Astrocyte (in vitro differentiated cells and primary cell): ENCODE measurements at regions not wholly inside any gene's neighbourhood (a gene's known extent, or its start where the extent isn't known, plus 50 kb on each side); places are given as distances from the start of the nearest gene placed in this dataset.

ENCODE experiments used
- DNase-seq: peaks from one replicate; pipeline ENCODE4 v3.0.0-alpha.2; 2010; ENCODE audit warnings: low read depth
- FAIRE-seq: peaks from 2 replicates; lab custom pipeline; 2011; peaks lifted over from hg19 to GRCh38; lab: Jason Lieb, UNC
- H2AFZ ChIP-seq: 2 replicates; pipeline ENCODE4 v1.6.0; 2012; ENCODE audit warnings: low read depth, low read length, inconsistent platforms
- H3K27ac ChIP-seq: 2 replicates; pipeline ENCODE4 v1.5.1; 2011; ENCODE audit warnings: low read depth, low read length, inconsistent platforms
- H3K27me3 ChIP-seq: 2 replicates; pipeline ENCODE4 v1.6.0; 2011; ENCODE audit warnings: low read length, inconsistent platforms; ENCODE audit not compliant: insufficient read depth
- H3K36me3 ChIP-seq: 2 replicates; pipeline ENCODE4 v1.5.1; 2011; ENCODE audit warnings: low read length, inconsistent platforms; ENCODE audit not compliant: insufficient read depth
- H3K4me1 ChIP-seq: 2 replicates; pipeline ENCODE4 v1.5.1; 2011; ENCODE audit warnings: low read length, inconsistent platforms; ENCODE audit not compliant: insufficient read depth
- H3K4me2 ChIP-seq: 2 replicates; pipeline ENCODE4 v1.6.0; 2012; ENCODE audit warnings: low read length, inconsistent platforms
- H3K4me3 ChIP-seq: 2 replicates; pipeline ENCODE4 v1.5.1; 2011; ENCODE audit warnings: low read depth, mild to moderate bottlenecking, low read length, inconsistent platforms; ENCODE audit not compliant: insufficient read depth
- H3K79me2 ChIP-seq: 2 replicates; pipeline ENCODE4 v1.6.0; 2012; ENCODE audit warnings: mild to moderate bottlenecking, low read length, inconsistent platforms; ENCODE audit not compliant: insufficient read depth
- H3K9ac ChIP-seq: 2 replicates; pipeline ENCODE4 v1.6.0; 2012; ENCODE audit warnings: mild to moderate bottlenecking, low read length, inconsistent platforms
- H3K9me3 ChIP-seq: 2 replicates; pipeline ENCODE4 v1.5.1; 2012; ENCODE audit warnings: low read depth, mild to moderate bottlenecking, low read length, inconsistent platforms; ENCODE audit not compliant: insufficient read depth
- H4K20me1 ChIP-seq: 2 replicates; pipeline ENCODE4 v1.6.0; 2012; ENCODE audit warnings: low read length, inconsistent platforms; ENCODE audit not compliant: insufficient read depth
- H3K27ac Mint-ChIP-seq: one replicate; pipeline ENCODE4 v1.8.0; 2021; ENCODE audit warnings: mild to moderate bottlenecking, mixed read lengths; ENCODE audit not compliant: unreplicated experiment
- H3K27me3 Mint-ChIP-seq: one replicate; pipeline ENCODE4 v1.8.0; 2021; ENCODE audit warnings: low read depth, mixed read lengths; ENCODE audit not compliant: unreplicated experiment
- H3K36me3 Mint-ChIP-seq: one replicate; pipeline ENCODE4 v1.8.0; 2021; ENCODE audit warnings: low read depth, mixed read lengths; ENCODE audit not compliant: unreplicated experiment
- H3K4me1 Mint-ChIP-seq: one replicate; pipeline ENCODE4 v1.8.0; 2021; ENCODE audit warnings: low read depth, mixed read lengths; ENCODE audit not compliant: unreplicated experiment
- H3K4me3 Mint-ChIP-seq: one replicate; pipeline ENCODE4 v1.8.0; 2021; ENCODE audit warnings: mild to moderate bottlenecking, moderate library complexity, mixed read lengths; ENCODE audit not compliant: unreplicated experiment
- H3K9me3 Mint-ChIP-seq: one replicate; pipeline ENCODE4 v1.8.0; 2021; ENCODE audit warnings: mild to moderate bottlenecking, mixed read lengths; ENCODE audit not compliant: unreplicated experiment
- CTCF ChIP-seq: IDR thresholded peaks from 2 replicates; pipeline ENCODE4 v1.5.1; 2011; ENCODE audit warnings: low read depth, mild to moderate bottlenecking, inconsistent platforms, low read length, moderate library complexity; ENCODE audit not compliant: insufficient read depth
- EZH2 ChIP-seq: IDR thresholded peaks from 2 replicates; pipeline ENCODE4 v1.6.1; 2012; ENCODE audit warnings: mild to moderate bottlenecking, low read length, inconsistent platforms; ENCODE audit not compliant: insufficient read depth

GRCh38 chr2:129763190-129763846 lies 216.1 kb upstream of the RAB6C start:
- Histone ChIP-seq H3K4me1 (no peaks in the 10 kb centered on the region), H3K79me2 (no peaks in the 10 kb centered on the region), H3K9ac (no peak overlapping the region), H3K4me2 (no peak overlapping the region), H2AFZ (no peak overlapping the region), H3K27ac (no peak overlapping the region), H3K9me3 (no peaks in the 10 kb centered on the region), H4K20me1 (no peaks in the 10 kb centered on the region), H3K4me3 (no peak overlapping the region), H3K36me3 (no peaks in the 10 kb centered on the region), H3K27me3 (no peaks in the 10 kb centered on the region)
- DNase-seq (no peak), FAIRE-seq (no peak)
- Mint-ChIP-seq H3K9me3 (no peaks in the 10 kb centered on the region), H3K4me1 (no peaks in the 10 kb centered on the region), H3K27ac (no peak overlapping the region), H3K36me3 (no peaks in the 10 kb centered on the region), H3K4me3 (no peak overlapping the region), H3K27me3 (peaks cover 20% of the 10 kb centered on the region)
- TF ChIP-seq CTCF (no peak), EZH2 (no peak)

- Mint-ChIP-seq H3K9me3 (no peaks in the 10 kb centered on the region), H3K4me3 (no peak overlapping the region), H3K27me3 (peaks cover 21% of the 10 kb centered on the region), H3K27ac (no peak overlapping the region), H3K36me3 (no peaks in the 10 kb centered on the region), H3K4me1 (no peaks in the 10 kb centered on the region)
- TF ChIP-seq CTCF (no peak), EZH2 (no peak)
- Histone ChIP-seq H3K79me2 (no peaks in the 10 kb centered on the region), H3K36me3 (no peaks in the 10 kb centered on the region), H3K4me2 (no peak overlapping the region), H3K27me3 (no peaks in the 10 kb centered on the region), H3K4me1 (no peaks in the 10 kb centered on the region), H3K4me3 (no peak overlapping the region), H3K27ac (no peak overlapping the region), H3K9me3 (no peaks in the 10 kb centered on the region), H2AFZ (no peak overlapping the region), H4K20me1 (no peaks in the 10 kb centered on the region), H3K9ac (no peak overlapping the region)
- no peak for FAIRE-seq
- no peak for DNase-seq
Measured at GRCh38 chr2:129763966-129764365, 215.5 kb upstream of the RAB6C start.
